ENCODE measurements at regions not wholly inside any gene's neighbourhood (a gene's known extent, or its start where the extent isn't known, plus 50 kb on each side); places are given as distances from the start of the nearest gene placed in this dataset.

DNA sequence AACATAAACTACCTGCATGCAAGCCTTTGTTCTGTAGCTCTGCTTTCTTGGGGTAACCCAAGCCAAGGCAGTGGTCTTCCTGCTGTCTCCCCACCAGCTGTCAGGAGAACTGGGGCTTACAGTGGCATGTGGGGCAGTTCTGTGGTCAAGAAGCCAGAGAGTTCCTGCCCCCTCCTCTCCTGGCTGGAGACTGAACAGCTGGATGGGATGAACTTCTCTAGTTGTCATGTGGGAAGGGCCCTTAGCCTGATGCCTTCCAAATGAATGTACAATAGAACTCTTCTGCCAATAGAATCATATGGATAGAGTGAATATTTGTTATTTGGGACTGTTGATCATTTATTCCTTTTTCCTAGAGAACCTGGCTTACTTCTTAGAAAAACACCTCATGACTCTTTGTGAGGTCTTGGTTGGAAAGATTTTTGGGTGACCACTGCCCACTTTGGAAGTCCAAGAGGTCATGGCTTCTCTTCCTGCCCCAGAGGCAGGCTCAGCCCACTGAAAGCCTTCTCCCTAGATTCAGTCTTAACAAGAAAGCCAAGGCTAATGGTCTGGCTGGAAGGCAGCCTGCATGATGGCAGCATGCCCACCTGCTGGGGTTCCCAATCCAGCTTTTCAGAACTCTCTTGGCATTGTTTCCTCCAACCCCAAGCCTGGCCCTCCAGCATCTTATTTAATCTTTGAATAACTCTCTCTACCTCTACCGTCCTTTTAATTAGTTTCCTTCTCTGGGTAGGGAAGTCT, 462.9 kb upstream of the PROK2 start:
- Mint-ChIP-seq H3K4me1 (no peaks in the 10 kb centered on the region), H3K27me3 (peaks cover 3% of the 10 kb centered on the region), H3K27ac (no peak overlapping the region), H3K9me3 (no peaks in the 10 kb centered on the region), H3K4me3 (no peak overlapping the region), H3K36me3 (ENCODE audit: low read depth) (no peaks in the 10 kb centered on the region)
- ATAC-seq (replicated peaks), result no peak

DNA sequence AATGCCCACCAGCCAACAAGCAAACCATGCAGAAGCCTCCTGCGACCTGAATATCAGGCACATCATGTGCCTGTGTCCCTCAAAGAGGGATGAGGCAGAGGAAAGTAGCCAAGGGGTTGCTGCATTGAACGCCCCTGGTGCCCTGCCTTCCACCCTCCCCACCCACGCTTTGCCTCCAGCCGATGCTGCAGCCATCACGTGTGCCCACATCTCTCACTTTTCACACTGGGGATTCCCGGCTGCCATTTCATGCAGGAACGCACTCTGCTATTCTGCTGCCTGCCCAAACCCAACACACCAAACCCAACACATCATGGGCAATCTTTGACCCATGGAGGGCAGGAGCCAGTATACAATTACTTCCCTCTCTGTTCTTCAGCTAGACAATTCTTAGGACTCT, 462.2 kb upstream of the PROK2 start:
- Mint-ChIP-seq H3K9me3 (no peaks in the 10 kb centered on the region), H3K27ac (no peak overlapping the region), H3K4me3 (no peak overlapping the region), H3K4me1 (no peaks in the 10 kb centered on the region), H3K27me3 (peaks cover 3% of the 10 kb centered on the region), H3K36me3 (ENCODE audit: low read depth) (no peaks in the 10 kb centered on the region)
- ATAC-seq (replicated peaks), result no peak

DNA sequence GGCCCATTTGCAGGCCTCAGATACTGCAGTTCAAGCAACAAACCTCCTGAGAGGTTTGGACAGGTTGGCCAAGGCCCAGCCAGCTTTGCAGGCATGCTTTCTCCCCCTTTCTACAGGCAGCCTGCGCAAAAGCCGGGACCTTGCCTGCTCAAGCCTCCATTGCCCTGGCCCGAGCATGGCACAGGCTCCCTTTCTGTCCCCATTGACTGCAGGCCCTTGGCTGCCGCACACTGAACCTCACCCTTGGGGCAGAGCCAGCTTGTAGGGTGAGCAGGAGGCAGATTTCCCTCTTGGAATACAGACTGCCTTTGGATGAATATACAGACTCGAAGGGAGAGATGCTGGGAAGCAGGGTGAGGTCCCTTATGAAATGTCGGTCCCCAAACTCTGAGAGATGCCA, 461.7 kb upstream of the PROK2 start:
- no peaks in the 10 kb centered on the region for H3K9me3 Mint-ChIP-seq
- H3K27ac Mint-ChIP-seq, result no peak overlapping the region
- H3K27me3 Mint-ChIP-seq, result peaks cover 3% of the 10 kb centered on the region
- no peak overlapping the region for H3K4me3 Mint-ChIP-seq
- no peaks in the 10 kb centered on the region for H3K36me3 Mint-ChIP-seq (ENCODE audit: low read depth)
- ATAC-seq (replicated peaks), result no peak
- H3K4me1 Mint-ChIP-seq, result no peaks in the 10 kb centered on the region

DNA sequence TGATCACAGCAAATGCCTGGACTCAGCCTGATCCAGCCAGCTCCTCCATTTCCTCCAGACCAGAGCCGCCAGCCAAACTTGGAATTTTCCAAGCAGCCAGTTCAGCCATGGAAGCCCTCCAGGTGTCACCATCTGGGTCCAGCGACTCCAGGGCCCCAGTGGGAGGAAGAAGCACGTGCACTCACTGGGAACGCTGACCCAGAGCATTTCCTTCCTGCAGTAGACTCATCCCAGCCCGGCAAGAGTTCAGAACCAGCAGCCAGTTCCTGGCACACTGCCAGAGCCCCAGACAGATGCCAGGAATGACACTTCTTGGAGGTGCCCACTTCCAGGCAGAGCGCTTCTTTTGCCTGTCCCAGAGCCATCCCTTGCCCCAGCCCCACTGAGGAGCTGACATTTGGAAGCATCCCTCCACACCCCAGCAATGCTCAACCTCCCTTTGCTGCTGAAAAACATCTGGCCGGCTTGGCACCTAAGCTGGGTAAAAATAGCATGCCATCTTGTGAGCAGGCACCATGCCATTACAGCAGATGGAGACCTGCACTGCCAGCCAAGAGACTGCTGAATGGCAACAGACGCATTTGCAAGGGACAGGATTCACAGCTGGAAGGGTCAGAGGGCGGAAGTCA, 460.3 kb upstream of the PROK2 start:
- ATAC-seq (replicated peaks), result no peak
- H3K36me3 Mint-ChIP-seq (ENCODE audit: low read depth), result no peaks in the 10 kb centered on the region
- H3K27me3 Mint-ChIP-seq, result peaks cover 3% of the 10 kb centered on the region
- no peaks in the 10 kb centered on the region for H3K4me1 Mint-ChIP-seq
- no peak overlapping the region for H3K4me3 Mint-ChIP-seq
- no peaks in the 10 kb centered on the region for H3K9me3 Mint-ChIP-seq
- H3K27ac Mint-ChIP-seq, result no peak overlapping the region

DNA sequence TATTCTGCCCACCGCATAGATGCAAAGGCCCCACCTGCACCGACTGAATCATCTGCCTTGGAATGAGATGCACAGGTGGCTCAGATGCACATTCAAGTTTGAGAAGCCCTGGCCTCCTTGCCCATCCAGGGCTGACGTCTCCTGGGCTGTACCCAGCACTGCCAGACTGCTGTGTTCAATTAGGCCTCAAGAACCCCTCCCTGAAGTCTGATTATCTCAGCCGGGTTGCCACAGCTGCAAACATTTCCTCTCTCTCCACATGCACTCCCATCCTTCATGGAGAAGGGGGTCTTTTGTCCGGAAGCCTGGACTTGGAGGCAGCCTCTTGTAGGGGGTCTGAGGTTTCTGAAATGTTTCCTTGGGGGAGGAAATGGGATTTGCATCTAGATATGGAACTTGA, 459.4 kb upstream of the PROK2 start:
- ATAC-seq (replicated peaks), result no peak
- H3K4me3 Mint-ChIP-seq, result no peak overlapping the region
- no peaks in the 10 kb centered on the region for H3K9me3 Mint-ChIP-seq
- H3K4me1 Mint-ChIP-seq, result no peaks in the 10 kb centered on the region
- H3K27ac Mint-ChIP-seq, result no peak overlapping the region
- no peaks in the 10 kb centered on the region for H3K36me3 Mint-ChIP-seq (ENCODE audit: low read depth)
- H3K27me3 Mint-ChIP-seq, result no peaks in the 10 kb centered on the region

DNA sequence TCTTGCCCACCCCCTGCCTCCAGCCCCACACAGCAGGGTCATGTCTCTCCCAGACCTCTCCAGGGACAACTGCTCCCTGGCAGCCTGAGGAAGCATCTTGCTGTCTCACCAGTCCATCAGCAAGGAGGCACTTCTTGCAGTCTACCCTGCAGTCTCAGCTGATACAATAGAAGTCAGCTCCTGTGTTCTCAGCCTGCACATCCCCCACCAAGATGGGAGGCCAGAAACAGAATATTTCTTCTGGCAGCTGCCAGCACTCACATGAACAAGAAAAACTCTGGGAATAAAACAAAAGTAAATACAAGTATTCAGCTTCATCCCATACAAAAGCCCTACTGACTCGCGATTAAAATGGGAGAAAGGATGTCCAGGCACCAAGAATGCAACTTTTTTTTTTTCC, 457.4 kb upstream of the PROK2 start:
- no peak overlapping the region for H3K27ac Mint-ChIP-seq
- no peaks in the 10 kb centered on the region for H3K9me3 Mint-ChIP-seq

DNA sequence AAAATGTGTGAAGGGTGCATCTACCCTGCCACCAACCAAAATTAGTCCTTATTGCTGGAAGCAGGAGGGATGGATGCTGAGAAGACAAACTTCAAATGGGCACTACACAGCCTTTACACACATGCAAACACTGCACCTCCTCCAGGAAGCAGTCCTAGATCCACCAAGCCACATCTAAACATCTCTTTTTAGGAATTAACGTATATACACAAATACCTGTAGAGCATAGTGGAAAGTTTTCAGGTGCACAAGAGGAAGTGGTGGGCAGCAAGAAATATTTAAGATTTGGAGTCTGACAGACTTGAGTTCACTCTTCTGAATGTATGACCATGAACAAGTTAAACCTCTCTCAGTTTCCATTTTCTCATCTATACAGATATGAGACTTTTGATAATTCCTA, 456.6 kb upstream of the PROK2 start:
- H3K27ac Mint-ChIP-seq, result no peak overlapping the region
- no peak overlapping the region for H3K4me3 Mint-ChIP-seq
- no peaks in the 10 kb centered on the region for H3K9me3 Mint-ChIP-seq
- no peak for ATAC-seq (replicated peaks)
- H3K4me1 Mint-ChIP-seq, result no peaks in the 10 kb centered on the region
- H3K36me3 Mint-ChIP-seq (ENCODE audit: low read depth), result no peaks in the 10 kb centered on the region
- no peaks in the 10 kb centered on the region for H3K27me3 Mint-ChIP-seq

More for the DNA sequence above, 457.4 kb upstream of the PROK2 start:
- Mint-ChIP-seq H3K4me1 (no peaks in the 10 kb centered on the region), H3K36me3 (ENCODE audit: low read depth) (no peaks in the 10 kb centered on the region), H3K4me3 (no peak overlapping the region), H3K27me3 (no peaks in the 10 kb centered on the region)
- ATAC-seq (replicated peaks), result no peak

DNA sequence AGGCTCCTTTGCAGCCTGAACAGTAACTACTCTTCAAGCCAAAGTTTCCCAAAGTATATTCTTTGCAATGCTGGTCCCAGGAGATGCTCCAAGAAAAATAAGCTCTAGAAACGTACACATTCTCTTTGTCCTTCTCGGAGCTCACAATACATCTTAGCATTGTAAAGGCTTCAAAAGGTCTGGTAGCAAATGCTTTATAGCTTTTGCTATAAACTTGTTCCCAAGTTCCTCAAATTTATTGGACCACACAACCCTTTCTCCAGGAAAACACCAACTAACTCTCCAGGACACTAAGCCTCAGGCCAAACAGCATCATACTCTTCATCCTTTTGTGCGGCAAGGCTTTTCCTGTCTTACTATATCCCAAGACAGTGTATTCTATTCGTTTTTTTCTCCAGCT, 455.6 kb upstream of the PROK2 start:
- H3K27me3 Mint-ChIP-seq, result no peaks in the 10 kb centered on the region
- H3K9me3 Mint-ChIP-seq, result no peaks in the 10 kb centered on the region
- no peaks in the 10 kb centered on the region for H3K36me3 Mint-ChIP-seq (ENCODE audit: low read depth)
- H3K4me1 Mint-ChIP-seq, result no peaks in the 10 kb centered on the region
- no peak for ATAC-seq (replicated peaks)
- no peak overlapping the region for H3K4me3 Mint-ChIP-seq
- H3K27ac Mint-ChIP-seq, result no peak overlapping the region

DNA sequence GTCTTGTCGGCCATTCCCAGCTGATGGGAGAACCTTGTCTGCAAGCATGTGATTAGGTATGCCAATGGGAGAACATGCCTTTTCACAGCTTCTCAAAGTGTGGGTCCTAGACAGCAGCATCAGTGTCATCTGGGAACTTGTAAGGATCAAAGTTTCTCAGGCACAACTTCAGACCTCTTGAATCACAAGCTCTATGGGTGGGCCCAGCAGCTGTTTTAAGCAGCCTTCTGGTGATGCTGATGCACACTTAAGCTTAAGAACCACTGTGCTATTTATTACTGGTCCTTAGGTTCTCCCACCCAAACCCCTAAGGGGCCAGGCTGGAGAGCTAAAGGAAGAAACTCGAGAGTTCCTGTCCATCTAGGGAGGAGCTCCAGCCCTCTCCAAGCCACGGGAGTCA, 453.9 kb upstream of the PROK2 start:
- ATAC-seq (replicated peaks), result no peak
- H3K9me3 Mint-ChIP-seq, result no peaks in the 10 kb centered on the region
- no peak overlapping the region for H3K27ac Mint-ChIP-seq

DNA sequence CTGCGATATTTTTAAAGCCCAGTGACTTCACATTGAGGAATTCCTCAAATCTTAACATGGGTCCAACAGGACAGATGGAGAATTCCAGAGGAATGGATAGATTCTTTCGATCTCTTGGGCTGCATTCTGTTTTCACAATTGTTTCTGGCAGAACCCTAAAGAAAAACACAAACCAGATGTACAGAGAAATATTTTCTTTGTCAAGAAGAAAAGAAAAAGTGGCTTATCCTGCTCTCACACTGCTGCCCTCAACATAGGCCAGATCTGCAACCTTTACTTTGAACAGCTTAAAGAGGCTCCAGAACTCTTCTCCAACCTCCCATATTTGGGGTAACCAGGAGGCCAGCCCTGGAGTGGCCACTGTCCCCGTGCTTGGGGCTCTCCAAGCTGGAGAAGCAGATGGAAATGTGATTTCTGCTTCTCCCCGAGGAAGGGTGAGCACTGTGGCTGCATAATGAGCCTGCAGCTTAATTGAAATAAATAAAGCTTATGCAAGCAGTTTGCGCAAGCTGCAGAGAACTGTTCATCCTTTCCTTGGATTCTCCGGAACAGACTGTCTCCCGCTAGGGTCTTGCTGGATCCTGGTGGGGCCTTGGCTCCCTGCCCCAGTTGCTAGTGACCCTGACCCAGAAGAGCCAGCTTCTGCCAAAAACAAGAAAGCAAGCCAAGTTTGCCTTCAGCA, 453.2 kb upstream of the PROK2 start:
- Mint-ChIP-seq H3K4me1 (no peaks in the 10 kb centered on the region), H3K27me3 (no peaks in the 10 kb centered on the region), H3K4me3 (no peak overlapping the region), H3K36me3 (ENCODE audit: low read depth) (no peaks in the 10 kb centered on the region), H3K9me3 (no peaks in the 10 kb centered on the region), H3K27ac (no peak overlapping the region)
- ATAC-seq (replicated peaks), result no peak

More for the DNA sequence above, 453.9 kb upstream of the PROK2 start:
- Mint-ChIP-seq H3K4me3 (no peak overlapping the region), H3K27me3 (no peaks in the 10 kb centered on the region), H3K4me1 (no peaks in the 10 kb centered on the region), H3K36me3 (ENCODE audit: low read depth) (no peaks in the 10 kb centered on the region)

DNA sequence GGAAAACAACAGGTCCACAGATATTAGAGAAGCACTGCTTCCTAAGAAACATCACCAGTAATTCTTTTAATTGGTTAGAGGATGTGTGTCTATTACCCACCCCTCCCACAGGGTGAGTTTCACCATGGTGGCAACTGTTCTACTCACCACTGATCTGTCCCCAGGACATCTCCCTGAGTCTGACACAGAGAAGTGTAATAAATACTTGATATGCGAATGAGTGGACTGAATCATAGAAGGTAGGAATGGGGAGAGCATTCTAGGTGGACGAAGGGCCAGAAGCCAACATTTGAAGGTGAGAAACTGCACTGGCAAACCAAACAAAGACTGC, 452.7 kb upstream of the PROK2 start:
- Mint-ChIP-seq H3K4me1 (no peaks in the 10 kb centered on the region), H3K36me3 (ENCODE audit: low read depth) (no peaks in the 10 kb centered on the region), H3K9me3 (no peaks in the 10 kb centered on the region), H3K27ac (no peak overlapping the region), H3K27me3 (peaks cover 2% of the 10 kb centered on the region), H3K4me3 (no peak overlapping the region)
- no peak for ATAC-seq (replicated peaks)

DNA sequence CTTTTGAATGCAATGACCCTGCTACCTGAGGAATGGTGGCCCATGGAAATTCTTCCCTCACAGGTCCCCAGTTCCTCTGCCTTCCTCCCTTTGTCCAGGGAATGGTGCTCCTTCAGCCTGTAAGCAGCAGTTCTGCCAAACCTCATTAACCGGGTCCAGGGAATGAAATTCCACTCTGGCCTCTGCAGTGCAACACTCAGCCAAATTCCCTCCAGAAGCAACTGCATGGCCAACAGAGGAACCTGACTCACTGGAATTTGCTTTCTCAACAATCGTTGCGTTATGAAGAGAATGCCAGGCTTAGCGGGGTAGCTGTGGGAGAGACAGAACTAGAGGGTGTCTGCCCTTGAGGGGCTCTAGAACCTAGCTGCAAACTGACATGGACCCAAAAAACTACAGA, 449.4 kb upstream of the PROK2 start:
- Mint-ChIP-seq H3K36me3 (ENCODE audit: low read depth) (no peaks in the 10 kb centered on the region), H3K27ac (no peak overlapping the region), H3K9me3 (no peaks in the 10 kb centered on the region), H3K4me1 (no peaks in the 10 kb centered on the region), H3K27me3 (peaks cover 7% of the 10 kb centered on the region), H3K4me3 (no peak overlapping the region)
- no peak for ATAC-seq (replicated peaks)

DNA sequence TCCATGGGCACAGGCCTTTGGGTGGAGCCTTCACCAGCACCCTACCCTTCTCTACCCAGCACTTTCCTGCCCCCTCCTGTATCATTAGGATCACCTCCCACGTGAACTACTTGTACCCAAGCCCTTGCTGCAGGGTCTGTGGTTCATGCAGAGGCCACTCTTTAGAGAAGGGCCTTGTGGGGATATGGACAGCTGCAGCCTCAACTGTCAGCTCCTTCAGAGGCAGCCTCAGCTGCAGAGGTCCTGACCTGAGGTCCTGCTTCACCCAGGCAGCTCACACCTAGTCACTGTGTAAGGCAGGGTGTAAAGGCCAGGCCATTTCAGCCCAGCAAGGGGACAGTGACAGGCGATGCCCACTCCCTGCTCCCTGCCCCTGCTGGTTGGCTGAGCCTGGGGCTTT, 448.6 kb upstream of the PROK2 start:
- H3K27ac Mint-ChIP-seq, result no peak overlapping the region
- H3K4me1 Mint-ChIP-seq, result no peaks in the 10 kb centered on the region
- no peak overlapping the region for H3K4me3 Mint-ChIP-seq
- ATAC-seq (replicated peaks), result no peak
- H3K36me3 Mint-ChIP-seq (ENCODE audit: low read depth), result no peaks in the 10 kb centered on the region
- H3K9me3 Mint-ChIP-seq, result no peaks in the 10 kb centered on the region
- peaks cover 7% of the 10 kb centered on the region for H3K27me3 Mint-ChIP-seq

DNA sequence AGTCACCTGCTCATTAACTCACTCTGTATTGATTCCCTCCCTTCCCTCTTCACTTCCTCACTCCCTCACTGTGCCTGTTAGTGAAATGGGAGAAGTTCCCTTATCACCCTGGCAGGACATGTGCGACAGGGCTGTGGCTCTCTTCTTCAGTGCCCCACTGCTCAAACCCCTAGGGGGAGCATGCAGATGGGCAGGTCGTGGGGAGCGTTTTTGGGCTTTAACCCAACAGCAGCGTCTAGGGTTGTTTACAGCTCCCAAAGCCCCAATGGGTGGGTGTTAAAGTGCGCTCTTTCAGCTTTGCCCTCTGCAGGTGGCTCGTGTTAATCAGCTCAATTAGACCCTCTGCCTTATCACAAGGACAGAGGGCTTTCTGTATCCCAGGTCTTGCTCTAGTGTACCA, 447.8 kb upstream of the PROK2 start:
- ATAC-seq (replicated peaks), result no peak
- no peaks in the 10 kb centered on the region for H3K9me3 Mint-ChIP-seq
- H3K27ac Mint-ChIP-seq, result no peak overlapping the region
- H3K27me3 Mint-ChIP-seq, result peaks cover 7% of the 10 kb centered on the region
- no peak overlapping the region for H3K4me3 Mint-ChIP-seq
- H3K4me1 Mint-ChIP-seq, result no peaks in the 10 kb centered on the region
- no peaks in the 10 kb centered on the region for H3K36me3 Mint-ChIP-seq (ENCODE audit: low read depth)

DNA sequence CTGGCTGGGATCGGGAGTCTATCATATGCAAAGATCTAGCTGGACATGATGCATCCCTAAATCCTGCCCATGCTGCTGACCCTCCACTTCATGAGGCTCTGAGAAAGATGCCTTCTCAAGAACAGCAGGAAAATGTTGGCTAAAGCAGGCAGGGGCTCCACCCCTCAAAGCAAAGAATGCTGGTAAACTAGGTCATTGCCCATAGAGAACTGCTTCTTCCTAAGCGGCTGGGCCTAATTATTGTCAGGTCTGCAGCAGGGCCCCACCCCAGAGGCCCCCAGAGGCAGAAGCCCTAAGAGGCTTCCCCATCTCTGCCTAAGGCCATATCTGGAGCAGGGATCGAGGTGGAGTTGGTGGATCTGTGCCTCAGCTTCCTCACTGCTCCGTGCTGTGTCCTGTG, 447.4 kb upstream of the PROK2 start:
- Mint-ChIP-seq H3K36me3 (ENCODE audit: low read depth) (no peaks in the 10 kb centered on the region), H3K27ac (no peak overlapping the region), H3K4me3 (no peak overlapping the region), H3K4me1 (no peaks in the 10 kb centered on the region), H3K9me3 (no peaks in the 10 kb centered on the region), H3K27me3 (peaks cover 7% of the 10 kb centered on the region)
- no peak for ATAC-seq (replicated peaks)

Measured in activated T-helper 17 cell treated with anti-CD3 and anti-CD28 coated beads, Interleukin-2, amount 50 U/mL, for 72 hours (primary cell).